NCI-H1417 treated with DMSO at 0.1 percent for 48 hours (cell line): ENCODE measurements at regions not wholly inside any gene's neighbourhood (a gene's known extent, or its start where the extent isn't known, plus 50 kb on each side); places are given as distances from the start of the nearest gene placed in this dataset.
"Not testable (repeated sequence)": the region's sequence is repeated elsewhere in the genome, so short reads cannot be mapped to it uniquely, and the experiment has no call there.

ENCODE experiments used
- DNase-seq: peaks from one replicate; lab custom pipeline; 2025; lab: John Stamatoyannopoulos, UW

DNA sequence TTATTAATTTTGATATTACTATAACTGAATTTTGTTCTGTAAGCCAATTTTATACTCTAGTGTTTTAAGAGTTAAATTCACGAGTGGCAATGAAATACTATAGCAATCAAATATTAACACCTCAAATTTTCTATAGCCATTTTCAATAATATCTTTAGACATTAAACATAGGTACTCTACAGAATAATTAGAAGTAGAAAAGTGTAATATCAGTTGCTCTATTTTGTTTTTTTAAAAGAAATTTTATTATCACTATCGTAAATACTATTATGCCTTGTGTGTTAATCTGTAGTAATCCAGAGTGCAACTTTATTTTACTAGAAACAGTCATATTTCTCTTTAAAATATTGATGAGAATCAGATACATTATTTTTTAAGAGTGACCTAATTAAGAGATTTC lies 691.2 kb downstream of the USP25 start:
- no peak for DNase-seq

DNA sequence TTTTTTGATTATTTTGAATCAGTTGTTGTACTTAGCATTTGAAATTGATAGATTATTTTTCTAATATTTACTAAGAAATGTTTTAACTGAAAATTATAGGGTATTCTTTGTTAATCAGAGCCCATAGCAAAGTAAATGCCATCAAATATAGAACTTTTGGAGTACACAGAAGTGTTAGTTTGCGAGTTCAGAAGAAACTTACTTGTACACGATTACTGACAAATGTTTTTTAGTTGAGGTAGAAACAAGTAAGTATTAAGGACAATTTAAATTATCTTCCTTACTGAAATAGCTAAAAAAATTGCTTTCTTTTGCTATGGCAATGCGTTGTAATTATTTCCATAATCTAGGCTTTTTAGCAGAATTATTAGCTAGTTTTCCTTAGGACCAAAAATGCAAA lies 692.2 kb downstream of the USP25 start:
- no peak for DNase-seq

DNA sequence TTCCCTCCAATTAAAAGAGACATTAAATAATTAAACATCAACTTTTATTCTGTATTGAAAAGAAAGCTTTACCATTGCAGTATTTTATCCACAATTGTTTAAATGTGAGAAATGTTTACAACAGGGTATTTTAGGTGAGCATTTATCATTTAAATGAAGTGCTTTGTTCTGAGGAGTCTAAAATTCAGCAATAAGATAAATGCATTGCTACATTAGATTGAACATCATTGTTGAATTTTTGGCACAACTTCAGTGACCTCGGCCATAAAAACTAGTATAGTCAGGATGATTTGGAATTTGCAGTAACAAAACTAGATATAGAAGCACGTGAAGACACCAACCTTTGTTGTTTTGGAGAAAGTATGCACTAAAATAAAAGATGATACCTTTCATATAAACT lies 692.9 kb downstream of the USP25 start:
- DNase-seq: no peak

GRCh38 chr21:16423921-16424320 lies 694.1 kb downstream of the USP25 start:
- DNase-seq: no peak

DNA sequence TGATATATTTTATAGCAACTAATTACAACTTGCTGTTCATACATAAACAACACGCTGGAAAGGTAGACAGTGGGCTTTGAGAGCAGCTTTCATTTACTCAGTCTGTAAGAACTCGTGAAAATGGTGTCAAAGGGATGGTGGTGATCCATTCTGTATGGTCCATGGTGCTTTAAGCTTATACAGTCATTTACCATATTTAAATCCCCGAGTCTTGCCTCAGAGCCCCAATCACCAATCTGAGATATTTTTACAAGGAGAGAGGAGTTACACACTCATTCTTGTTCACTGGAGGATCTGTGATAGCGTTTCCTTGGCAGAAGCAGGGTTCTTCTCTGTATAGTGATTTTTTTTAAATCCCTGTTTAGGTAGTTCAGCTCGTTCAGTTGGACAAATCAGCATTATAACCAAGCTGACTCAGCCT lies 694.6 kb downstream of the USP25 start:
- DNase-seq: no peak

DNA sequence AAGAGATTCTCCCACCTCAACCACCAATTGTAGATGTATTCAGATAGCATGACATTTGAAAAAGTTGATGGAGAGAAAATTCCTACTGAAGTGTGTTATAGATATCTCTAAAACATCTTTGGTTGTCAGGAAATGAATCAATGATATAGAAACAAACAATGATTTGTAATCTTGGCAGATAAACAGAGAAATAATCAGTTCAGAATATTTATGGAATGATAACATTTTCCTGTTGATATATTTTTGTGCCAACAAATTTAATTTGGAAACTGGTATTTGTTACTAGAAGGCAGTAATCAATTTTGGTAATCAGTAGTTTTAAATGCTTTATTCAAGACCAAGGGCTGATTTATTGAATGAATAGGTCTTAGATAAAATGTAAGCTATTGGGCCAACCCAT lies 695.6 kb downstream of the USP25 start:
- DNase-seq: no peak

DNA sequence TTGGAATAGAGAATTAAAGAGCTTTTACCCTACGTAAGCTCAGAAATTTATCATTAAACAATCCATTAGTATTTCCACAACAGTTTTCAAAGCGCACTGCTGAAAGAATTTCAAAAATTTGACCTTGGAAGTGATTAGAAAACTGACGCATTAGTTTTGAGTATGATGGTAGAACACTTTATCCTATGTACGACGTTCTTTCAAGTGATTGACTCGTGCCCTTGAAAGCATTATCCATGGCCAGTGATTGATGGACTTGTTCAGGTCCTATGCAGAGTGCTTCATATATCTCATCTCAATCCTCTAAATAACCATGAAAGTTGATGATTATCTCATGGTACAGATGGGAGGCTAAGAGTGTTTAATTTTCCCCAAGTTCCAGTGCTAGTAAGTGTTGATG lies 697.2 kb downstream of the USP25 start:
- DNase-seq: no peak

GRCh38 chr21:16427587-16428087 lies 697.9 kb downstream of the USP25 start:
- DNase-seq: no peak

DNA sequence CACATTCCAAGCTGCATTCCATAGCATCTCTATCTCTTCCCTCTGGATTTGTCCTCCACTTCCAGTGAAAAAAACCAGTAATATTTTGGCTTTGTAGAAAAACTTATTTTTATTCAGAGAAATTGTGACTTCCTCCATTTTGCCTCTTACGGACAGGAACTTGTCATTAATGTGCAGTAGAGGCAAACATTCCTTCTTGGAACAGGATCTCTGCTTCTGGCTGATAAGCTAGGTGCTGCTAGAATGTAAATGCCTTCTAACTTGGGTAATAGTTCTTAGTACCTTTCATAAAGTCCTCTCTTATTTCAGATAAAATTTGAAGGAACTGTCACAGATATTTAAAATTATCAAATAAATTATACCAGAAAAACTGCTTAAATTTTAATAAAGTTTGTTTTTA lies 707.8 kb downstream of the USP25 start:
- no peak for DNase-seq

DNA sequence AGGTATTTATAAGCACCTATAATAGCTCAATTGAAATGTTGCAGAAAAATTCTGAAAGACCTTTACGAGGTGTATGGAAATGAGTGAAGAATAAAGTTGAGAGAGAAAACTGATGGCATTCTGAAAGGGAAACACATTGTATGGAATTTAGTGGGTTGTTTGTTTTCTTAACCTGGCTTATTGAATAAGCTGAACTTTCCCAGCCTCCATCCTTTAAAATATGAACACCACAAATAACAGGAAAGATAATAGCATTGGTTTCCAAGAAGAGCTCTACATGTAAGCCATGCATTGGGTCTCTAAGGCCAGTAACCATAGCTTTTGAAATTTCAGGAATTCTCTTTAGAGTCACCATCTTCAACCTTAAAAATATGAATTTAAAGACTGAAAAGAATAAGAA lies 709.0 kb downstream of the USP25 start:
- no peak for DNase-seq

DNA sequence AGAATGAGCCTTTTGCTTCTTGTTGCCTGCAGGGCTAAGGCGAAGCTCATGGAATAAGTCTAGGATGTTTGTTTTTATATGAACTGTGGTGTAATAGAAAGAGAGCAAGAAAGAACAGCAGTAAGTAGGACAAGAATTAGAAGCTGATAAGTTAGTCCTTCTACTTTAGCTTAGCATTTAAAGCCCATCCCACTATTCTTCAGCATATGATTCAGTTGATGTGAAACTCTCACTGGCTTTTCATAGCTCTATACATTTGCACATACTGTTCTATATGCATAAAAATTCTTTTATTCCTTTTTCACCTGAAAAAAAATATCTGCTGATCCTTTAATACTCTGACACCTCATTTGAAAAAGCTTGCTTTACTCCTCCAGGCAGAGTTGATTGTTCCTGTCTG lies 712.0 kb downstream of the USP25 start:
- DNase-seq: no peak

DNA sequence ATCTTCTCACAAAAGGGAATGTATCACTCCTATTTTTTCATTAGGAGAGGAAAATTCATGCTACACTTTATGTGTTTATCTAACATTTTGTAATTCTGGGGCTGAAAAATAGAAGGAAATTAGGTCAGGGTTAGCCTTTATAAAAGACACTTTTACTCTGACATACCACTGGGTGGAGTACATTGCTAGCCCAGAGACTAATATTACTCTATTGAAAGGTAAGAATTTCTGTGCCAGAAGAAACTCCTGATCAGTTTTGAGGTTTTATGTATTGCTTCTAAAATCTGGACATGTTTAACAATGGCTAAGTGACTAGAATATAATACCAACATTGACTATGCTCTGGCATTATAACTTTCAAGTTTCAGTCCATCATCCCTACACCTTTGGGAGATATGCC lies 724.6 kb downstream of the USP25 start:
- no peak for DNase-seq

DNA sequence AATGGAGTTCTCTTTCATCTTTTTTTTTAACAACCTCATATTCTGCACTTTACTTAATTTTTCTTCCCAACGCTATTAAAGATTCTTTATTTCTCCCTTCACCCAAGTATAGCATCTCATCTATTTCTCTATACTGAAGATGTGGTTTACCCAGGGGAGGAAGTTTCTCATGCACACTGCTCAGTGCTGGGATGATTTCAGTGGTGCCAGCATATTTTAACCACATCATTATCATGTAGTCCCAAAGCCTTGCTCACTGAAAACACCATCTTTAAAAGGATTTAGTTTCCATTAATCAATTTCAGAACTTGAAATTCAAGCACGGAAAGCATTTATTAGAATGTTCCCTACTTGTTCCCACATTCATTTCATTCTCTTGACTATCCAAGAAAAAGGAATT lies 725.7 kb downstream of the USP25 start:
- DNase-seq: no peak

GRCh38 chr21:16455978-16456377 lies 726.2 kb downstream of the USP25 start:
- no peak for DNase-seq

DNA sequence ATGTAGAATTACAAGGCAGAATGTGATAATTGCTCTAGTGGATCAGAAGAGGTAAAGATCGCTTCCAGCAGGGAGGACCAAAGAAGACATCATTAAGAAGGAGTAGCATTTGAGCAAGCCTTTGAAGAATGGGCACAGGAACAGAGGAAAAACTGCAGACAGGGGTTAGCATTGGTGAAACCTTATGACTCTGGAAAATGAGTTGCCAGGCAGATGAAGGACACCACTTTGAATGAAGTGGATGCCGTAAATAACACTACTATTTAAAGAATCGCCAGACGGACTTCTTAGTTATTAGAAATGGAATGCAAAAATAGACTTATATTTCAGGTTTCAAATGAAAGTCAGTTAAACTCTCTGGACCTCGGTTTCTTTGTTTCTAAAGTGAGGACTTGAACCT lies 727.7 kb downstream of the USP25 start:
- no peak for DNase-seq

DNA sequence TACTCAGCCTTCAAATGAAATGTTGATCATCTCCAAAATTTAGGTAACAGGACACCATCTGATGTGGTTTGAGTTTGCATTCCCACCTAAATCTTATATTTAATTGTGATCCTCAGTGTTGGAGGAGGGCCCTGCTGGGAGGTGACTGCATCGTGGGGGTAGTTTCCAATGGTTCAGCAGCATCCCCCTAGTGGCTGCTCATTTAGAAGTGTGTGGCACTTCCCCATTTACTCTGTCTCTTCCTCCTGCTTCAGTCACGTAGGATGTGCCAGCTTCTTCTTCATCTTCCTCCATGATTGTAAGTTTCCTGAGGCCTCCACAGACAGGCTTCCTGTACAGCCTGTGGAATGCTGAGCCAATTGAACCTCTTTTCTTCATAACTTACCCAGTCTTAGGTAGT lies 731.2 kb downstream of the USP25 start:
- no peak for DNase-seq

DNA sequence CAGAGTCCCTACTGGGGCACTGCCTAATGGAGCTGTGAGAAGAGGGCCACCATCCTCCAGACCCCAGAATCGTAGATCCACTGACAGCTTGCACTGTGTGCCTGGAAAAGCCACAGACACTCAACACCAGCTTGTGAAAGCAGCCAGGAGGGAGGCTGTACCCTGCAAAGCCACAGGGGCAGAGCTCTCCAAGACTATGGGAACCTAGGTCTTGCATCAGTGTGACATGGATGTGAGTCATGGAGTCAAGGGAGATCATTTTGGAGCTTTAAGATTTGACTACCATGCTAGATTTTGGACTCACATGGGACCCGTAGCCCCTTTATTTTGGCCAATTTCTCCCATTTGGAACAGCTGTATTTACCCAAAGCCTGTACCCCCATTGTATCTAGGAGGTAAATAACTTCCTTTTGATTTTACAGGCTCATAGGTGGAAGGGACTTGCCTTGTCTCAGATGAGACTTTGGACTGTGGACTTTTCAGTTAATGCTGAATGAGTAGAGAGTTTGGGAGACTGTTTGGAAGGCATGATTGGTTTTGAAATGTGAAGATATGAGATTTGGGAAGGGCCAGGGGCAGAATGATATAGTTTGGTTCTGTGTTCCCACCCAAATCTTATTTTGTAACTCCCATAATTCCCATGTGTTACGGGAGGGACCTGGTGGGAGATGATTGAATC lies 734.6 kb downstream of the USP25 start:
- not testable (repeated sequence) for DNase-seq

- no peak for DNase-seq
These were observed 738.4 kb downstream of the USP25 start for GRCh38 chr21:16468184-16468583.

- no peak for DNase-seq
These were observed 744.2 kb downstream of the USP25 start for GRCh38 chr21:16473988-16474387.

GRCh38 chr21:16476056-16476825 lies 746.5 kb downstream of the USP25 start:
- no peak for DNase-seq

DNA sequence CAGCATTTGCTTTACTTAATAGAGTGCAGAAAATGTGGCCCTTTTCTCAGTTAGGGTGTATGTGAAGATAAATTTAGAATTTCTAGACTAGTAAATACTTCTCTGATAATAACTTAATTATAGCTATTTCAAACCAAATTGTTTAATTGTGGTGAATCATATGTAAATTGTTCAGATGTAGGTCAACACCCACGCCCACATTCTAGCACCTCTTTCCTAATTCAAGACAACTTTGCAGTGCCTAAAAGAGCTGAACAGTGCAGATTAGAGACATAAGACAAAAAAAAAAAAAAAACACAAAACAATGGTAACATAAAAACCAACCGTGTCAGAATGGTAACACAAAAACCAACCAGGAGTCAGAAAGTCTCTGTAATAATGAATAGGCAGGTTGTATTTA lies 758.3 kb downstream of the USP25 start:
- no peak for DNase-seq

GRCh38 chr21:16492356-16492755 lies 762.6 kb downstream of the USP25 start:
- no peak for DNase-seq

DNA sequence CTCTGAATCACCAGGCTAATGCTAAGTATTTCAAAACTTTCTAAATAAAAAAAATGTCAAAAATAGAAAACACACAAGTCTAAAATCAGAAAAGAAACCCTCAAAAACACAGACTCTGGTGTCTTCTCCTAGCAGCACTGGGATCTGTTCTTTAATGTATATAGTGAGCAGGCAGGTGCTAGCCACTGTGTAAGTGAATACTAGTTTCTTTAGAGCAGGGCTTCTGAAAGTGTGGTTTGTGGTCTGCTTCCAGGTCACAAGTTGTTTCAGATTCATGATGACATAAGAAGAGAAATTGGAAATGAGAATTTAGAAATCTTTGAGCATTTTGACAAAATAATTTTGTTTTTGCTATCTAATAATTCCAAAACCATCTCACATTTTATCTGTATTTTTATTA lies 763.1 kb downstream of the USP25 start:
- no peak for DNase-seq

GRCh38 chr21:16496609-16497008 lies 766.8 kb downstream of the USP25 start:
- no peak for DNase-seq
